Stimulated activated CD8-positive, alpha-beta memory T cell treated with anti-CD3 and anti-CD28 coated beads, Interleukin-4, amount 100 ng/mL, for 48 hours (primary cell): ENCODE measurements at regions not wholly inside any gene's neighbourhood (a gene's known extent, or its start where the extent isn't known, plus 50 kb on each side); places are given as distances from the start of the nearest gene placed in this dataset.
"Not testable (repeated sequence)": the region's sequence is repeated elsewhere in the genome, so short reads cannot be mapped to it uniquely, and the experiment has no call there.

ENCODE experiments used
- DNase-seq: peaks from one replicate; pipeline ENCODE4 v3.0.0-alpha.2; 2020

DNA sequence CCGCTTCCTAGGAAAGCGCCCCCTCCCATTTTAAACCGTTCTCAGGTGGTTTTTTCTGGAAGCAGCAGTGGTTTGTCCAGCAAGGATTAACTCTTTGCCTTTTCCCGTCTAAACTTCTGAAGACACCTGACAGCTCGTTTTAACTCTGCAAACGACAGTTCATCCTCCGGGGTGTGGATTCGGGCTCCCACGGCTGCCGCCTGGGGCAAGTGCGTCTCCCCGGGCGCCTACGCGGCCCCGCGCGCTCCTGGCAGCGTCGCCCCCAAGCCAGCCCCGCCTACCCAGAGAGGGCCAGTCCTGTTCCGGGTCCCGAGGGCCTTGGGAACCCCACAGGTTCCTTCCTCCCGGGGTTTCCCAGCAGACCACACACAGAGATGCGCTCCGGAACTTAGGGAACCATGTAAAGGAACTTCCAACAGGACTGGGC is 54.4 kb downstream of the PRR18 start:
- peak; percentile 46 for DNase-seq

DNA sequence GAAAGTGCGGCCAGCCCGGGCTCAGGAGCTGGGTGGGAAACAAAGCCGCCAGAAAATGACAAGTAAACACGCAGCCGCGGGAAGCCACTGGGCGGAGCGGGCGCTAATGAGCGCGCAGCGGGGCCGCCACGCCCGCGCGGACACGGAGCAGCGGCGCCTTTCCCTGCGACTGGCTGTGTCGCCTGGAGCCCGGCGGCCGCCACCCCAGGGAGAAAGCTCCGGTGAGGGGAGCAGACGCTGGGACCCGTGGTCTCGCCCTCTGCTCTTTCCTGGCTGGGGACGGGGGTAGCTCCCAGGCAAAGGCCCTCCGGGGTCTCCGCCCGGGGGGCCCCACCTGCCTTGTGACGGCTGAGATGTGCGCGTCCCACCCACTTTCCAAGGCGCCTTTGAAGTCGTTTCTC is 54.9 kb downstream of the PRR18 start:
- peak; percentile 61 for DNase-seq

DNA sequence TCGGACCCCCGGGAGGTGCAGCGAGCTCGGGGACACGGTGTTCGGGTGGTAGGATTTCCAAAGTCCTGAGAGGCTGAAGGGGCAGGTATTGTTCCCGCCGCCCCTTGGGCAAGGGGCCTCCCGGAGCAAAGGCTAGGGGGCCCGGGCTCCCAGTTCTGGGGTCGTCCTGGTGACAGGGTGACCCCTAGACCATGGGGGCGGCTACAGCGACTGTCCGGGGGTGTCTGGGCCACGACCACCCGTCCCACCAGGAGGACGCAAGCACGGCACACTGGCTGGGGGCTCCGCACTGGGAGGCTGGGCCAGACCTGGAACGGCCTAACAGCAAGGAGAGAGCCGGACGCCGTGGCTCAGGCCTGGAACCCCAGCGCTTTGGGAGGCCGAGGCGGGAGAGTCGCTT is 55.6 kb downstream of the PRR18 start:
- peak; percentile 20 for DNase-seq

DNA sequence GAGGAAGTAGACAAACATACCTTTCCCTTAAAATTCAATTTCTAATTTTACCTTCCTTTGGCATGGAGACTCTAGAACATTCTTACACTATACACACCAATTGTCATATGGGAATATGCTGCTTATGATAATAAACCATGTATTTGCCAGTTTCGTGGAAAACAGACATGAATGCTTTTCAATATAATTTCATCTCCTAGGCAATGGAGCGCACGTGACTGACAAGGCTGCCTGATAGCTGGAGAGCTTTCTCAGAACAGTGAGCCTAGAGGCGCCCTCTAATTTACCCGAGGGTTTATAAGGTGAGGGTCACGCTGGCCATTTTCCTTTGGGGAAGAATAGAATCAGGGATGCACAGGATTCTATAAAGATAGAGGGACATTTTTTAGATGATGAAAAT is 56.5 kb downstream of the PRR18 start:
- DNase-seq: no peak

DNA sequence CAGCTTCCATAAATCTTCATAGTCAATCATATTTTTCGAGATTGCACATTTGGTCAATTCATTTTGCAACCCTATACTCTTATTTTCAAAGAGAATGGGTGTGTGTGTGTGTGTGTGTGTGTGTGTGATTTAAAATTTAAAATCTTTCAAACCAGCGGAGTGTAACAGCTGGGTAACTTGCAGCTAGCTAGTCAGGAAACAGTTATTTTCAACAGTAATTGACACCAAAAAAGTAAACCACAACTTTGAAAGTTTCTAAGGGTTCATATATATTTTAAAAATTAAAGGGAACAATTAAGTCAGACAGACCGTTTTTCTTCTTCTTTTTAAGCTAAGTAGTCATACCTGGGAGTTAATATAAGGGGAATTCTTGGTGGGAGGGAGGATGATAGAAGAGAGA is 57.0 kb downstream of the PRR18 start:
- no peak for DNase-seq

DNA sequence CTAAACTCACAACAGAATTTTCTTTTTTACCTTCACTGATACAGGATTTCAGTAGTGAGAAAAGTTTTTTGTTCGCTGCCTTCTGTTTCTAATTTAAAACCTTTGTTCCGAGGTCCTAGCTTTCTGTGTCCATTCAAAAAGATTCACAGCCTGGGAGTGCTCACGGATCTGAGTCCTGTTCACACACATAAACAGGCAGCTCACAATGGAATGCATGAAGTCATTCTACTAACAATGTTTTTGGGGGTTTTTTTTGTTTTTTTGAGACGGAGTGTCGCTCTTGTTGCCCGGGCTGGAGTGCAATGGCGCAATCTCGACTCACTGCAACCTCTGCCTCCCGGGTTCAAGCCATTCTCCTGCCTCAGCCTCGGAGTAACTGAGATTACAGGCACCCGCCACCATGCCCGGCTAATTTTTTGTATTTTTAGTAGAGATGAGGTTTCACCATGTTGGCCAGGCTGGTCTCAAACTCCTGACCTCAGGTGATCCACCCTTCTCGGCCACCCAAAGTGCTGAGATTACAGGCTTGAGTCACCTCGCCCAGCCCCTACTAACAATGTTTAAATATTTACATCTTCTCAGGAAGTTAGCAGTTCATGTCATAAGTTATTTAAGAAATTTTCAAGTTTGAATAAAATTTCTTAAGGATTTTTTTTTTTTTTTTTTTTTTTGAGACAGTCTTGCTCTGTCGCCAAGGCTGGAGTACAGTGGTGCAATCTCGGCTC is 59.0 kb downstream of the PRR18 start:
- not testable (repeated sequence) for DNase-seq

DNA sequence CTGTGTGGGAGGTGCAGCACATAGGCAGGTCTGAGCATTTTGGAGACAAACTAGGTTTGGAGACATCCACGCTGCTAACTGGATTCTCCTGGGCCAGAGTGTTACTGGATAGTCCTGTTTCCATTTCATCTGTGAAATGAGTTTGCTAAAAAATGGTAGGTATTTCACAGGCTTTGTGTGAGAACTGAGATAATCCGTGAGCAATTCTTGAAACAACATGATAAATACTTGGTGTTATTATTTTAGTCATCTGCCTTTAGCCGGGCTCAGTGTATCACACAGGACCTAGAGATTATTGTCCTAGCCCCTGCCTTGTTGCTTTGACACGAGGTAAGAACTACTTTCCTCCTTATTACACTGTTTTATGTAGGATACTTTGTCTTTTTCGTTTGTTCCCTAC is 63.0 kb downstream of the PRR18 start:
- DNase-seq: no peak

DNA sequence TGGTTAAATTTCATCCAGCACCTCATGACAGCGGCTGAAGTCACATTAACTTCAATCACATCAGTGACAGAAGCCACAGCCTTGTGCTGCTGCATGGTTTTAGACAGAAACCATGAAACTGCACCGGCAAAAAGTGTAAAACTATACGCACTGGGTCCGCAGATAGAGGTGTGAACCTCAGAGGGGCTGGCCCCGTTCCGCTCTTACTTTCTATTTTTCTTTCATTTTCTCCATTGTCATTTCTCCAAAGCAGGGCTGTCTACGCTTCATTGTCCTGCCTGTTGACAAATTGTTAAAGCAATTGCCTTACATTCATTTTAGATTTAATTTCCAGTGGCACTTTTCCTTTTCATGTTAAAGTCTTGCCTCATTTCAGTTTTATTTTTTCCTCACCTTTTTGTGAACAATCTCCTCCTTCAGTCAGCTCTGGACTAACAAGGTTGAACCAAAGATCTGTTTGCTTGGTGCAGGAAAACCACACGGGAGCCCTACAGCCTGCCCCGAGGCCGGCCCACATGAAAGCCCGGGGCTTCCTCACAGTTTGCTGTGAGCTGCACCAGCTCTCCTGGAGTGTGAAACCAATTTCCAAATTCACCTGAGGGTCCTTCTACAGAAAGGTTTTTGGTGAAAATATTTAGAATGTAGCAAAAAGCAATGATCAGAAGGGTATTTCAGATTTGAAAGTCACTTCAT is 63.7 kb downstream of the PRR18 start:
- peak; percentile 60 for DNase-seq

DNA sequence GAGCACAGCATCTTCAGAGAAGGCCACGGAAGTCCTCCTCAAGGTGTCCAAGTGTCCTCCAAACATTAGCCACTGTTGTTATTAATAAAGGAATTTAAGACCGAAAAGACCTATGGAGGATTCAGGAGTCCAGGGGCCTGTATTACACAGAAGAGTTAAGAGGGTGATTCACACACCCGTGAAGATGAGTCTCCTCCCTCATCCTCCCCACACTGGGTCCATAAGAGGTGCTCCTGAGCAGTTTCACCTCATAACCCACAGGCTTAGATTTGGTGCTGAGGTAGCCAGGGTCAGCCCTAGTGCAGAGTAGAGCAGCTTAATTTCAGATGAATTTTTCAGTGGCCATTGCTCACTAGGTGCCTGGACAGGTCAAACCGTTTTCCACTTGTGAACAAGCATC is 65.3 kb downstream of the PRR18 start:
- DNase-seq: no peak

DNA sequence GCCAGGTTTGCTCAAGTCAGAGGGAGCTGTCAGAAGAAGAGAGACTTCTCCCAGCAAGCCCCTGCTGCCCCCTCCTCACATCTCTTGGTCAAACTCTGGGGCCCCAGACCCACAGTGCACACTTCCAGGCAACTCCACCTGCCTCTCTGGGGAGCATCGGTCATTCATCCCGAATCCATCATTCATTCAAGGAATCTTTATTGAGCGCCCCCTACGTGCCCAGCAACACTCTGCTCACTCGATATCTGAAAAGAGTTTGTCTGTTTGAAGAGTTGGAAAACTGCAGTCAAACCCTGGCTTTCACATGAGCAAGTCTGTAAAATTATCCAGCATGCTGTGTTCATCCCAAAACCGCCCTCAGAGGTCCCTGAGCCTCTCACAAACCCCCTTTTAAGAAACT is 66.2 kb downstream of the PRR18 start:
- no peak for DNase-seq

DNA sequence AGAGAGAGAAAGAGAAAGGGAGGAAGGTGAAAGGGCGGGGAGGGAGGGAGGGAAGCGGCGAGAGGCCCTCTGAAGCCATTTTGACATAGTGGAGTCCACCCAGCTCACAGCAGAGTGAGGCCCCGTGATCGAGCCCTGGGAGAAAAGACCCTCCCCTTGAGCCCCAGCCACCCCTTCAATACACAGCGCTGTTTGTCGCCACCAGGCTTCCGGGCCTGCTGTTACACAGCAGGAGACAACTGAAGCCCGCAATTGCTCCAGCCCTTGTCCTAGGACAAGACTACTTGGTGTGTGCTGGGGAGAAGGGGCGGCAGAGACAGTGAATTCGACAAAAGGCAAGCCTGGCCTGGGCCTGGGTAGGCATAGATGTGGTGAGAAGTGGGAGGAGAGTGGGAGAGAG is 67.3 kb downstream of the PRR18 start:
- DNase-seq: no peak

DNA sequence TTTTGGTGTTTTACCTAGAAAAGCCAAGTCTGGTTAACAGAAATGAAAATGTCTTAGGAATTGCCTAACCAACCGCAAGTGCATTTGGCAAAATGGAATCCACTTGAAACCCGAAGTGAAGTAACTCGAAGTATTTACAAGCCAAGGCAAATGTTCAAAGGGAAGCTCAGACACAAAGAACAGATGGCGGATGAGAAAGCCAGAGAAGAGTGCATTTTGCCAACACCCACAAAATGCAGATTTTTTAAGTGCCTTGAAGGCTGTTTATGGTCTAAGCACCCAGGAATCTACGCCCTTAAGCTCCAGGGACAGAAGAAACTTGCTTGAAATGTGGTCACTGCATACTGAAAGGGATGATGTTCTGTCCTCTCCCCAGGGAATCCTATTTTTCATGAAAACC is 70.0 kb upstream of the TBXT start:
- DNase-seq: no peak

DNA sequence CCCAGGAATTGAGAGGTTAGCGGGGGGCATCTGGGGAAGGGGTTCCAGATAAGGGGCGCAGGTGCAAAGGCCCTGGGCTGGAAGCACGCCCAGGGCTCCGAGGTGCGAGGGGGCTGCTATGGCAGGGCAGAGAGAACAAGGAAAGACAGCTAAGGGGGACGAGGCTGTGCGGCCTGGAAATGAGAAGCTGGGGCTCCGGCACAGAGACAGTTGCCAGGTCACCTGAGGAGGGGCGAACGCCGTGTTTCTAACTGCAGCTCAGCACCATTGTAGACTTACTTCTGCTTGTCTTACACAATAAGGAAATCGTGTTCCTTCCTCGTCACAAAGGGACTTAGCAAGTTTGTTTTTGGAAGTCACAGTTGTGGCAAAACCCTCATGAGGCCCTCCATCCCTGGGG is 68.9 kb upstream of the TBXT start:
- no peak for DNase-seq

DNA sequence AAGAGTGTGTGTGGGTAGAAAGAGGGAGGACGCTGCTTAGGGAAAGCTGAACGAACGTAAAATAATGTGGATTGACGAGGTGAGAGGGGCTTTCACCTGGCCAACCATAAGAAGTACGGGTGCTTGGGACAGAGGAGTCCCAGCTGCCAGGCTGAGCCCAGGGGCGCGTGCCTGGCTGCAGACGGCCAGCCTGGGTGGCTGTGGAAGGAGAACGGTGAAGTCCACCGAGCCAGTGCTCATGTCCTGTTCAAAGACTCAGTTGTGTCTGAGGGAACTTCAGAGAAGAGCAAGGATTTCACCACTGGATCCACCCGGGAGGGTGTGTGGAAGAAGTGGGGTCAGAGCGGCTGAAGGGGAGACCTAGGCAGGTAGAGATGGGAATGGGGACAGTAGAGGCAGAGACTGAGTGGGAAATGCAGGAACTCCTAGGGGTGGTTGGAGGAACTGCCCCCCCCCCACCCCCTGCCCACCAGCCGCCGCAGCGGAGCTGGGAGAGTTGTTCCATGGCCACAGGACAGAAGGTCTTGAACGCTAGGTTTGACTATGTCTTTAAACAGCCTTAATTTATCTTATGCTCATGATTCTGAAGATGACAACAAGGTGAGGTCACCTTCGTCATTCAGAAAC is 68.1 kb upstream of the TBXT start:
- no peak for DNase-seq

DNA sequence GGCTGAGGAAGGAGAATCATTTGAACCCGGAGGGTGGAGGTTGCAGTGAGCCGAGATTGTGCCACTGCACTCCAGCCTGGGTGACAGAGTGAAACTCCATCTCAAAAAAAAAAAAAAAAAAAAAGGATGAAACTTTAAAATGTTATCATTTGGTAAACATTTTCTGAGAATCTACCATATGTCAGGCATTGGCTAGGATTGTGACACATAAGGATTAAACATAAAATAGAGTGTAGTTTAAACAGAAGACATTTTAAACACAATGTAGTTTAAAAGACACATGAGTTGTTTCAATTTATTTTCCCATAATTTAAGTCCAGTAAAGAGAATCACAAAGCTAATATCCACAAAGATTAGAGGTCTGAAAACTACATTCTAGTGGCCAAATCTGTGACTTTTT is 63.5 kb upstream of the TBXT start:
- DNase-seq: not testable (repeated sequence)

DNA sequence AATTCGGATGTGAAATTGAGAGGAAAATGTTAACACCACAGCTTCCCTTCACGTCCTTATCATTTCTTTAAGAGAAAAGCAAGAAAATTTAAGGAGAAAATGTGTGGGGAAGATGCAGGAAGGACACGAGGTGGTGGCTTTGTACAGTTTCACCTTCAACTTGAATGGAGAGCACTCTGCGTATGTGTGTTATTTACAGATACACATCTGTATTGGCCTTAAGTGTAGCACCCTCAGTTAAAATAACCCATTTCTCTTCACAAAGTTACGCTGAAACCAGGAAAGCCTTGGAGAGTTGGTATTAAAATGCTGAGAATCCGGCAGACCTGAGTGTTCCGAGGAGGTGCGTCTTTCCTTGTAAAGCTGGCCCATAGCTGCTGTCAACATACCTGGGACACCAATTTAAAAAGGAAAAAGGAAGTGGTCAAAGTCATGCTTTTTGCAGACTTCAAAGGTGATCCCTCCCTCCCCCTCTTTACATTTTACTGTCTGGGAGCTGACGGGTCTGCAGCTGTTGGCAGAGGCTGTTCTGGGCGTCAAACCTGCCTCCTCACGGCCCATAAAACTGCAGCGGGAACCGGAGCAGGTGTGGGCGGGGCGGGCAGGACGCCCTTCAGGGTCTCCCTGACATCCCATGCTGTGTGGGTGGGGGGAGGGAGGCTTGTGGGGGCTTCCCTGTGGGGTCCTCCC is 61.3 kb upstream of the TBXT start:
- no peak for DNase-seq

DNA sequence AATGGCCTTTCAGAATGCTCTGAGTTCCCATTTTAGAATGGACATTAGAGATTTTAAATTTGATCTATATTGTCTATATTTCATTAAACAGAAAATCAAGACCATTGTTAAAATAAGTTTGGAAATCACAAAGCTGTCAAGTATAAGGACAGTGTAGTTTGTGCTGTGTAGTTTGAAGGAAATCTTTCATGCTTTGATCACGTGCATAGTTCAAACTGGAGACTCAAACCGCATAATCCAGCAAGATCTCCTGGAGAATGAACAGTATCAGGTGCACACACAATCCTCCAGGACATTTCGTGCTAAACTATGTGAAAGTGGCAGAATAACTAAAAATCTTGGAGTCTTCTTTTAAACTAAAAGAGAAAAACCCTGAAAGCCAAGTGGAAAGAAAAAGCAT is 60.8 kb upstream of the TBXT start:
- DNase-seq: no peak

DNA sequence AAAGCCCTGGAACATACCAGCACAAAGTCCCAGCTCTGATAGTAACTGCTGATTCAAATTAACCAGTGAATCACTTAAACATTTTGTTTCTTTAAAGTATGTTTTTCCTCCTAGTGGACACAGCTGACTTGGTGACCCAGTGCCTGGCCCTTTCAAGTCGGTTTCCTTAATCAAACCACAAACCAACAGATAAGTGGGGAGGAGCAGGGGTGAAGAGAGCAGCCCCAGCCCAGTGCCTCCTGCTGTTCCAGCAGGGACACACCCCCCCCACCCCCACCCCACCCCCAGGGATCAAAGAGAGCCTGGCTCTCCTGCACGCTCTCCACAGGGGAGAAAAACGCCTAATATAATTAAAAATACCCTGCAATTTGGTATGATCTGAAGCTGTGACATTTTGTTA is 55.4 kb upstream of the TBXT start:
- DNase-seq: no peak

DNA sequence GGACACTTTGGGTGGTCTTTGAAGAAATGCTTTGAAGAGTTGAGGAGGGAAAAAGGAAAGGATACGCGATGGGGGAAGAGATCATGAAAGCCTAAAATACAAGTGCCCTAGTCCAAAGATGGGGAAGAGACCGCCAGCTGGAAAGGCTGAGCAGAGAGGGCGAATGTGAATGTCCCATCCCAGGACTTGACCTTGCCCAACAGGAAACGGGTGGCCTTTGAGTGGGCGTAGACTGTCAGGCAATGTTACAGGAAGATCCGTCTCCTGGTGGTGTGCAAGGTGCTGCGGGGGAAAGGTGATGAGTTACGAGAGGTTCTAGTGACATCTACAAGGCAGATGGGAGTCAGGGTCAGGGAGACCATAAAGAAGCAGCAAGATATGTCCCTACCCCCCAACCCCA is 55.0 kb upstream of the TBXT start:
- DNase-seq: no peak

DNA sequence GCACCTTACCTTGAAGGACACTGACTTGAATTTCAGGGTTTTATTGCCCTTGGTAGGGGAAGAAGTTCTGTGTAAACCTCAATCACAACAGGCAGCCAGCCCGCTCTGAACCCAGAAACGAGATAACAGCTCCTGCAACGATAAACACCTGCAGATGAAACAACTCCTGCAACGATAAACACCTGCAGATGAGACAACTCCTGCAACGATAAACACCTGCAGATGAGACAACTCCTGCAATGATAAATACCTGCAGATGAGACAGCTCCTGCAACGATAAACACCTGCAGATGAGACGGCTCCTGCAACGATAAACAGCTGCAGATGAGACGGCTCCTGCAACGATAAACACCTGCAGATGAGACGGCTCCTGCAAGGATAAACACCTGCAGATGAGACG is 54.0 kb upstream of the TBXT start:
- DNase-seq: no peak

DNA sequence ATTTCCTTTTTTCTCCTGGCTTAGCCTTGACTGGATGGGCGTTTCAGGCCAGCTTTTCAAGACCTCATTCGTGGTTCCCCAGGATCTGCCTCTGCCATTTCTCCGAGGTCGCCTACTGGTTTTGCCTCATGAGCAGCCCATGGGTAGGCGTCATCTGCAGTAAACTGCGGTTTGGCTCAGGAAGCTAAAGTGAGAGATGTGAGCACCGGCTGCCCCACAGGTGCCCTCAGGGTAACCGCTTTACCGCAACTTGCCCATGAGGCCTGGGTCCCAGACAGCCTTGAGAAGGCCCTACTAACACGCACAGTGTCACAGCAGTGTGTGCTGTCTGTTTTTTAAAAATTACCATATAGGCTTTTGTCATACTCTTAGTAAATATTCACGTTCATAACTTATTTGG is 53.4 kb upstream of the TBXT start:
- DNase-seq: peak; percentile 41
